SK-N-MC (cell line): ENCODE measurements at regions not wholly inside any gene's neighbourhood (a gene's known extent, or its start where the extent isn't known, plus 50 kb on each side); places are given as distances from the start of the nearest gene placed in this dataset.

ENCODE experiments used
- EZH2 ChIP-seq: fragments of 200-600 bp; sonication (generic); IDR thresholded peaks from one replicate; pipeline ENCODE4 v1.6.1; 2017; ENCODE audit warnings: antibody characterized with exemption
- FOXP2 ChIP-seq: optimal IDR thresholded peaks from 2 replicates; pipeline ENCODE3; 2011; ENCODE audit warnings: mild to moderate bottlenecking, moderate library complexity; ENCODE audit not compliant: insufficient read depth; ENCODE audit errors: extremely low read length, control extremely low read depth
- POLR2AphosphoS5 ChIP-seq: IDR thresholded peaks from 2 replicates; pipeline ENCODE4 v1.6.1; 2012; ENCODE audit warnings: mild to moderate bottlenecking, low read depth, low read length, borderline replicate concordance

DNA sequence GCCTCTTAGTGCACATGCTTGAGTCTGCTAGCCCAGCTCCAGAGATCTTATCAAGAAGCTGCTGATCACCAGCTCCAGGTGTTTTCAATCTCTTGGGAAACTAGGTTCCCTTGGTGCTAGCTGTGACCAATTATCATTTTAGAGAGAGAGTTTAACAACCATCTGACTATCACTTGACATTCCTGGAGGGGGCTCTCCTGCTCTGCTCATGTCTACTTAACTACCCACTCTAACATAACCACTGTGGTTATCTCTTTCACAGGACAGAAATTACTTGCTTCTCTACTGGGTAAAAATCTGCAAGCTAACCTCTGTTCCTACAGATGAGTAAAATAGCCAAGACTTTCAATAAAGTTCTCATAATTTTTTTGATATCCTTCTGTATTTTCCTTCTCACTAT is 823.4 kb upstream of the GJE1 start:
- TF ChIP-seq EZH2: no peak
- TF ChIP-seq POLR2AphosphoS5: no peak
- no peak for TF ChIP-seq FOXP2
